Keratinocyte (primary cell): ENCODE measurements at regions not wholly inside any gene's neighbourhood (a gene's known extent, or its start where the extent isn't known, plus 50 kb on each side); places are given as distances from the start of the nearest gene placed in this dataset.

Source experiments
- DNase-seq: peaks from one replicate; pipeline ENCODE4 v3.0.0-alpha.2; 2011; ENCODE audit warnings: low read depth, missing footprints, low spot score
- FAIRE-seq: peaks from 2 replicates; lab custom pipeline; 2011; peaks lifted over from hg19 to GRCh38; lab: Jason Lieb, UNC
- H2AFZ ChIP-seq: 2 replicates; pipeline ENCODE4 v1.6.0; 2012; ENCODE audit warnings: low read length, control low read depth, inconsistent platforms; ENCODE audit not compliant: control insufficient read depth
- H3K27ac ChIP-seq: 2 replicates; pipeline ENCODE4 v1.5.1; 2011; ENCODE audit warnings: low read length; ENCODE audit not compliant: control insufficient read depth, insufficient read depth
- H3K27me3 ChIP-seq: 3 replicates; pipeline ENCODE4 v1.6.0; 2011; ENCODE audit warnings: low read length; ENCODE audit not compliant: control insufficient read depth, insufficient read depth; ENCODE audit errors: extremely low read depth
- H3K36me3 ChIP-seq, 2 experiments: 2 replicates in 1 of 2; 3 replicates in 1 of 2; pipeline ENCODE4 v1.5.1; 2011; ENCODE audit warnings: low read length in 2 of 2, mild to moderate bottlenecking in 1 of 2; ENCODE audit not compliant: control insufficient read depth in 2 of 2, insufficient read depth in 2 of 2; ENCODE audit errors: extremely low read depth in 1 of 2
- H3K4me1 ChIP-seq: 3 replicates; pipeline ENCODE4 v1.5.1; 2011; ENCODE audit warnings: low read length; ENCODE audit not compliant: control insufficient read depth, insufficient read depth; ENCODE audit errors: extremely low read depth
- H3K4me2 ChIP-seq: 3 replicates; pipeline ENCODE4 v1.6.0; 2011; ENCODE audit warnings: low read depth, low read length; ENCODE audit not compliant: control insufficient read depth, insufficient read depth; ENCODE audit errors: extremely low read depth
- H3K4me3 ChIP-seq, 3 experiments: fragments of 200-600 bp in 1 of 3; sonication (generic) in 1 of 3; 2 replicates in 2 of 3; 3 replicates in 1 of 3; pipeline ENCODE4 v1.5.1; 2011 to 2016; ENCODE audit warnings: low read length in 3 of 3, mild to moderate bottlenecking in 3 of 3, control low read depth in 2 of 3, inconsistent platforms in 1 of 3, low read depth in 1 of 3, mixed read lengths in 1 of 3, mixed run types in 1 of 3, moderate library complexity in 1 of 3; ENCODE audit not compliant: control insufficient read depth in 2 of 3, insufficient read depth in 2 of 3; ENCODE audit errors: extremely low read depth in 1 of 3
- H3K79me2 ChIP-seq: 2 replicates; pipeline ENCODE4 v1.6.0; 2012; ENCODE audit warnings: low read length; ENCODE audit not compliant: control insufficient read depth, insufficient read depth
- H3K9ac ChIP-seq: 3 replicates; pipeline ENCODE4 v1.6.0; 2011; ENCODE audit warnings: low read length; ENCODE audit not compliant: control insufficient read depth, insufficient read depth; ENCODE audit errors: extremely low read depth
- H3K9me1 ChIP-seq: 3 replicates; pipeline ENCODE4 v1.6.0; 2011; ENCODE audit warnings: low read length; ENCODE audit not compliant: control insufficient read depth, insufficient read depth; ENCODE audit errors: extremely low read depth
- H3K9me3 ChIP-seq: 2 replicates; pipeline ENCODE4 v1.5.1; 2012; ENCODE audit warnings: low read depth, low read length; ENCODE audit not compliant: control insufficient read depth
- H4K20me1 ChIP-seq: 3 replicates; pipeline ENCODE4 v1.6.0; 2011; ENCODE audit warnings: low read length; ENCODE audit not compliant: control insufficient read depth, insufficient read depth; ENCODE audit errors: extremely low read depth
- CTCF ChIP-seq, 3 experiments: IDR thresholded peaks in 1 of 3; conservative IDR thresholded peaks in 1 of 3; optimal IDR thresholded peaks in 1 of 3; 2 replicates in 2 of 3; 3 replicates in 1 of 3; pipeline versions ENCODE3 to v1.5.1; 2011; ENCODE audit warnings: low read length in 3 of 3, mild to moderate bottlenecking in 3 of 3, moderate library complexity in 2 of 3, control low read depth in 1 of 3, inconsistent platforms in 1 of 3; ENCODE audit not compliant: insufficient read depth in 2 of 3; ENCODE audit errors: extremely low read depth in 1 of 3
- EZH2 ChIP-seq: IDR thresholded peaks from one replicate; pipeline ENCODE4 v1.6.1; 2012; ENCODE audit warnings: inconsistent platforms, mild to moderate bottlenecking, low read length, moderate library complexity
- dilution Hi-C: fragments of 300-500 bp; cut with MboI; formaldehyde crosslinking; loops from one replicate; pipeline ENCODE4 v1.7.0; 2020; ENCODE audit warnings: low sequenced_read_pairs; ENCODE audit not compliant: extremely low pct_ligation_motif_present

GRCh38 chr6:8282380-8282779 is 153.0 kb downstream of the SLC35B3 start:
- FAIRE-seq, result no peak
- H3K36me3 ChIP-seq, result no peaks in the 10 kb centered on the region
- H3K9ac ChIP-seq, result no peak overlapping the region
- H4K20me1 ChIP-seq, result no peaks in the 10 kb centered on the region
- H3K4me2 ChIP-seq, result no peak overlapping the region
- H2AFZ ChIP-seq, result no peak overlapping the region
- no peak for TF ChIP-seq CTCF (optimal IDR thresholded peaks at IDR 0.05 in 1 of 3, IDR thresholded peaks at IDR 0.05 in 1 of 3, conservative IDR thresholded peaks at IDR 0.05 in 1 of 3; ENCODE audit: extremely low read depth in 1 of 3, insufficient read depth in 2 of 3, low read length in 3 of 3)
- DNase-seq, result no peak
- no peaks in the 10 kb centered on the region for H3K27me3 ChIP-seq
- H3K9me3 ChIP-seq, result no peaks in the 10 kb centered on the region
- H3K9me1 ChIP-seq, result no peaks in the 10 kb centered on the region
- no peaks in the 10 kb centered on the region for H3K4me1 ChIP-seq
- H3K79me2 ChIP-seq, result no peaks in the 10 kb centered on the region
- dilution Hi-C loops, result no loop called here
- no peak overlapping the region for H3K27ac ChIP-seq
- H3K4me3 ChIP-seq, result no peak overlapping the region

GRCh38 chr6:8279041-8279805 is 156.1 kb downstream of the SLC35B3 start:
- dilution Hi-C loops, result no loop called here
- H3K27me3 ChIP-seq, result no peaks in the 10 kb centered on the region

More at GRCh38 chr6:8279041-8279805, 156.1 kb downstream of the SLC35B3 start:
- Histone ChIP-seq H3K27ac (no peak overlapping the region), H3K36me3 (no peaks in the 10 kb centered on the region), H3K4me3 (no peak overlapping the region), H3K9ac (no peak overlapping the region), H3K9me3 (no peaks in the 10 kb centered on the region), H4K20me1 (no peaks in the 10 kb centered on the region), H3K9me1 (no peaks in the 10 kb centered on the region), H2AFZ (no peak overlapping the region), H3K4me1 (no peaks in the 10 kb centered on the region), H3K79me2 (no peaks in the 10 kb centered on the region), H3K4me2 (no peak overlapping the region)
- DNase-seq (no peak), FAIRE-seq (no peak)
- no peak for TF ChIP-seq CTCF (optimal IDR thresholded peaks at IDR 0.05 in 1 of 3, IDR thresholded peaks at IDR 0.05 in 1 of 3, conservative IDR thresholded peaks at IDR 0.05 in 1 of 3; ENCODE audit: extremely low read depth in 1 of 3, insufficient read depth in 2 of 3, low read length in 3 of 3)
- TF ChIP-seq EZH2, result no peak
